DND-41 (cell line): ENCODE measurements at regions not wholly inside any gene's neighbourhood (a gene's known extent, or its start where the extent isn't known, plus 50 kb on each side); places are given as distances from the start of the nearest gene placed in this dataset.

Experiments
- ATAC-seq: fragments of 200-7000 bp; cut with Tn5 transposase; 3 replicates; pipeline ENCODE4 v1.9.1; 2021; ENCODE audit warnings: low read depth; ENCODE audit not compliant: insufficient read depth
- DNase-seq: peaks from one replicate; pipeline ENCODE4 v3.0.0-alpha.2; 2020
- H2AFZ ChIP-seq: 2 replicates; pipeline ENCODE4 v1.6.0; 2012; ENCODE audit warnings: low read depth, low read length
- H3K27ac ChIP-seq: 2 replicates; pipeline ENCODE4 v1.5.1; 2012; ENCODE audit warnings: low read length, inconsistent platforms
- H3K27me3 ChIP-seq: fragments of 200-600 bp; sonication (generic); 2 replicates; pipeline ENCODE4 v1.6.0; 2012; ENCODE audit warnings: low read length, mild to moderate bottlenecking, inconsistent platforms; ENCODE audit not compliant: insufficient read depth, poor library complexity
- H3K36me3 ChIP-seq: 2 replicates; pipeline ENCODE4 v1.5.1; 2012; ENCODE audit warnings: low read length, inconsistent platforms; ENCODE audit not compliant: insufficient read depth
- H3K4me1 ChIP-seq: 2 replicates; pipeline ENCODE4 v1.5.1; 2012; ENCODE audit warnings: mild to moderate bottlenecking, low read length; ENCODE audit not compliant: insufficient read depth
- H3K4me2 ChIP-seq: 2 replicates; pipeline ENCODE4 v1.6.0; 2012; ENCODE audit warnings: mild to moderate bottlenecking, moderate library complexity, low read length, inconsistent platforms; ENCODE audit not compliant: insufficient read depth
- H3K4me3 ChIP-seq, 2 experiments: fragments of 200-600 bp in 1 of 2; shearing (Covaris generic) in 1 of 2; 2 replicates each; pipeline ENCODE4 v1.5.1; 2012 to 2016; ENCODE audit warnings: inconsistent platforms in 2 of 2, low read length in 2 of 2, mild to moderate bottlenecking in 2 of 2, low read depth in 1 of 2, moderate library complexity in 1 of 2
- H3K79me2 ChIP-seq: 2 replicates; pipeline ENCODE4 v1.6.0; 2012; ENCODE audit warnings: low read length, inconsistent platforms; ENCODE audit not compliant: insufficient read depth
- H3K9ac ChIP-seq: 2 replicates; pipeline ENCODE4 v1.6.0; 2012; ENCODE audit warnings: low read depth, mild to moderate bottlenecking, inconsistent platforms, low read length, moderate library complexity
- H3K9me3 ChIP-seq: 2 replicates; pipeline ENCODE4 v1.5.1; 2012; ENCODE audit warnings: low read length, moderate library complexity, mild to moderate bottlenecking, inconsistent platforms; ENCODE audit not compliant: insufficient read depth, severe bottlenecking
- H4K20me1 ChIP-seq: 2 replicates; pipeline ENCODE4 v1.6.0; 2012; ENCODE audit warnings: low read length; ENCODE audit not compliant: insufficient read depth
- EZH2 ChIP-seq: IDR thresholded peaks from 3 replicates; pipeline ENCODE4 v1.6.1; 2012; ENCODE audit warnings: borderline replicate concordance, low read depth, mild to moderate bottlenecking, moderate library complexity, low read length, inconsistent platforms; ENCODE audit not compliant: severe bottlenecking
- TF ChIP-seq, protein P1 (sequence below): IDR thresholded peaks from 2 replicates; pipeline ENCODE4 v1.5.1; 2012; ENCODE audit warnings: borderline replicate concordance, low read length, moderate library complexity, mild to moderate bottlenecking; ENCODE audit not compliant: poor library complexity, severe bottlenecking; ENCODE audit errors: extremely low read depth

DNA sequence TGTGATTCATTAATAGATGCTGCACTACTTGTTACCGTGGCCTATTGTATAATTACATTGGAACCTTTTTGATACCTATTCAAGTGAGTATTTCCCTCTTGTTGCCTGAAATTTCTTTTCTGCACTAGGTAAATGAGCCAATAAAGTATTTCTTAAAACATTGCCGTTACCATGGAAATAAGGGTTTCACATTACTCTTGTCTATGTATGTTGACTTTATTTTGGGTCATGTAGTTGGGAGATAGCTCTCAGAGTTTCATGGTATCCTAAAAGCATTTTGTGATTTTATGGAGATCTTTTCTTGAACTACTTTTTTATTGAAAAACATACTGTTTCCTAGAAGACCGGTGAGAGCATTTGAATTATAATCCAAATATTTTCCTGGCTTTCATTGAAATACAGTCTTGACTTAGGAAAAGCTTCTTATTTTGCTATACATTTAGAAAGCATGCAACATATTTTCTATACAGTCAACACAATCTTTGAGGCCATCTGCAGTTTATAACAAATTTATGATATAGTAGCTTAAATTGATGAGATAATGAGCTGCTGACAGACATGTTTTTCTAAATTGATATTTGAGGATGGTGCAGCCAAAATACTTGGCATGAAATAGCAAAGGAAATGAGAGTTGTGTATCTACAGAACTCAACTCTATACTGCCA is 650.4 kb downstream of the RFPL4B start:
- H2AFZ ChIP-seq = no peak overlapping the region
- no peaks in the 10 kb centered on the region for H4K20me1 ChIP-seq
- DNase-seq (no peak), ATAC-seq (no peak)
- no peaks in the 10 kb centered on the region for H3K27me3 ChIP-seq
- no peaks in the 10 kb centered on the region for H3K36me3 ChIP-seq
- H3K79me2 ChIP-seq = no peaks in the 10 kb centered on the region
- H3K9ac ChIP-seq = no peak overlapping the region
- no peak overlapping the region for H3K4me3 ChIP-seq
- no peaks in the 10 kb centered on the region for H3K9me3 ChIP-seq
- H3K27ac ChIP-seq = no peak overlapping the region
- H3K4me1 ChIP-seq = no peaks in the 10 kb centered on the region
- no peak overlapping the region for H3K4me2 ChIP-seq
- TF ChIP-seq, protein P1, sequence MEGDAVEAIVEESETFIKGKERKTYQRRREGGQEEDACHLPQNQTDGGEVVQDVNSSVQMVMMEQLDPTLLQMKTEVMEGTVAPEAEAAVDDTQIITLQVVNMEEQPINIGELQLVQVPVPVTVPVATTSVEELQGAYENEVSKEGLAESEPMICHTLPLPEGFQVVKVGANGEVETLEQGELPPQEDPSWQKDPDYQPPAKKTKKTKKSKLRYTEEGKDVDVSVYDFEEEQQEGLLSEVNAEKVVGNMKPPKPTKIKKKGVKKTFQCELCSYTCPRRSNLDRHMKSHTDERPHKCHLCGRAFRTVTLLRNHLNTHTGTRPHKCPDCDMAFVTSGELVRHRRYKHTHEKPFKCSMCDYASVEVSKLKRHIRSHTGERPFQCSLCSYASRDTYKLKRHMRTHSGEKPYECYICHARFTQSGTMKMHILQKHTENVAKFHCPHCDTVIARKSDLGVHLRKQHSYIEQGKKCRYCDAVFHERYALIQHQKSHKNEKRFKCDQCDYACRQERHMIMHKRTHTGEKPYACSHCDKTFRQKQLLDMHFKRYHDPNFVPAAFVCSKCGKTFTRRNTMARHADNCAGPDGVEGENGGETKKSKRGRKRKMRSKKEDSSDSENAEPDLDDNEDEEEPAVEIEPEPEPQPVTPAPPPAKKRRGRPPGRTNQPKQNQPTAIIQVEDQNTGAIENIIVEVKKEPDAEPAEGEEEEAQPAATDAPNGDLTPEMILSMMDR = no peak
- TF ChIP-seq EZH2 = no peak

DNA sequence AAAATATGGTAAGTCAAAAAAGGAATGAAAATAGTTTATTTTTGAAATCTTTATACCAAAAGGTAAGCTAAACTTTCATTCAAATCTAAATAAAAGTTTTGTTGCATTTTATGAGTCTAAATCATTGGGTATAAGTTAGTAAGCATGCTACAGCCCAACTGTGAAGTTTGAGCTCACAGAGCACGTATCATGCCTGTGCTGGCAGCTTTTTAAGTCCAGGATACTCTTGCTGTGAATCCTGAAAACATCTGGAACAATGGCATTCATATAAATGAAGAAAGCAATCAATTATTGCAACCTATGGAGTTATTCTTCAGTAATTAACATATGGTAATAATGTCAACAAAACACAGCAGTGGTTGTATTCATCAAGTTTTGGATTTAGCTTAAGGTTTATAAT is 656.9 kb downstream of the RFPL4B start:
- no peaks in the 10 kb centered on the region for H3K4me1 ChIP-seq
- no peaks in the 10 kb centered on the region for H3K79me2 ChIP-seq
- no peak overlapping the region for H2AFZ ChIP-seq
- H3K27me3 ChIP-seq = no peaks in the 10 kb centered on the region
- H3K4me2 ChIP-seq = no peak overlapping the region
- no peak overlapping the region for H3K27ac ChIP-seq
- DNase-seq (no peak), ATAC-seq (no peak)
- TF ChIP-seq, protein P1 = no peak
- TF ChIP-seq EZH2 = no peak
- H4K20me1 ChIP-seq = no peaks in the 10 kb centered on the region
- no peak overlapping the region for H3K9ac ChIP-seq
- no peaks in the 10 kb centered on the region for H3K9me3 ChIP-seq
- H3K36me3 ChIP-seq = no peaks in the 10 kb centered on the region
- no peak overlapping the region for H3K4me3 ChIP-seq

DNA sequence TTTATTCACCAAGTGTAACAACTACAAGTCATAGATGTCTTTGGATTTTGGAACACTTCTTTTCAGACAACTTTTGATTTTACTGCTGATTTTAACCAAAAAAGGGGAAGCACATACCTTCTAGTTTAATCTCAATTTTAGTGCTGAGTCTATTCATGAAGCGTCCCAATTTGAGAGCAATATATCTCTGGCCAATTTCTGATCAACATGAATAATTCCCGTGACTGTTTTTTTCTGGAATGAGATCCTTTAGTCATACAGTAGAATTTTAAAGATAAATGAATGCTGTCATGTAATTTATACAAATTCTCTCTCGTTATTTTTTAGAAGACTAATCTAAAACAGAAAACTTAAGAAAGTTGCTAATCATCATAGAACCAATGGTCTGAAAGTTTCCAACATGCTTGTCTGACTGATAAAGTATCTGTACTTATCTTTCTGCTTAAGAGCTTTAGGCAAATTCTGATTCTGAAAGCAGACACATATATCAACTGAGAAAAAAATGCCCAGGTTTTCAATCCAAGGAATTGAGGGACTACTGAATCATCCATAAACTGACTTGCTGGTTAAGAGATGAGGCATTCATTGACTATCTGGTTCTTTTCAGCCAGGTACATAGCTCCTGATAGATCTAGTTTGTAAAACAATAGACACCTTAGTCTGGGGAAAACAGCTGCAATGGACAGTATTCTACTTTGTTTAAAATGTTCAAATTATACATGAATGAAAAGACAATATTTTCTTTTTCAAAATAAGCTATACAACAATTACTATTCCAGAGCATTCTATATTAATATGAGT is 657.5 kb downstream of the RFPL4B start:
- no peaks in the 10 kb centered on the region for H3K27me3 ChIP-seq
- H3K36me3 ChIP-seq = no peaks in the 10 kb centered on the region
- no peaks in the 10 kb centered on the region for H3K9me3 ChIP-seq
- no peak for TF ChIP-seq EZH2
- TF ChIP-seq, protein P1 = no peak
- no peak overlapping the region for H3K9ac ChIP-seq
- no peak overlapping the region for H3K4me3 ChIP-seq
- no peaks in the 10 kb centered on the region for H3K4me1 ChIP-seq
- no peak overlapping the region for H3K27ac ChIP-seq
- H3K79me2 ChIP-seq = no peaks in the 10 kb centered on the region
- H2AFZ ChIP-seq = no peak overlapping the region
- no peaks in the 10 kb centered on the region for H4K20me1 ChIP-seq
- no peak overlapping the region for H3K4me2 ChIP-seq
- ATAC-seq (no peak), DNase-seq (no peak)
